ENCODE measurements at regions not wholly inside any gene's neighbourhood (a gene's known extent, or its start where the extent isn't known, plus 50 kb on each side); places are given as distances from the start of the nearest gene placed in this dataset.

DNA sequence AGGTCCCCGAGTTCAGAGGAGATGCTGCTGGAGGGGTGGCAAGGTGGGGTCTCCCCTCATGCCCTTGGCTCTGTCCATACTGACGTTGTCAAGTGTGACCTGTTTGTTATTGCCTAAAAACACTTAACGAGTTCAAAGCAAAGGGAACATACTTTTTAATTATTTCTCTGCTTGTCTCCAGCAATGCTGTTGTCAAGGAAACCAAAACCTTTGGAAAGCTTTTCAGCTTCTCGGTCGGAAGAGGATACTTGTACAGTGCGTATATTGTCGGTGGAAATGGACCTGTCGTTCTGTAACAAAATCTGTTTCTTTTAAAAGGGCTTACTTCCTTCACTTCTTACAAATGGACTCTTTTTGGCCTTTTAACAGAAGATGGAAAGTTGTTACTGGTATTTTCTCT, 73.9 kb downstream of the SLC25A47 start:
- TF ChIP-seq, protein P1, sequence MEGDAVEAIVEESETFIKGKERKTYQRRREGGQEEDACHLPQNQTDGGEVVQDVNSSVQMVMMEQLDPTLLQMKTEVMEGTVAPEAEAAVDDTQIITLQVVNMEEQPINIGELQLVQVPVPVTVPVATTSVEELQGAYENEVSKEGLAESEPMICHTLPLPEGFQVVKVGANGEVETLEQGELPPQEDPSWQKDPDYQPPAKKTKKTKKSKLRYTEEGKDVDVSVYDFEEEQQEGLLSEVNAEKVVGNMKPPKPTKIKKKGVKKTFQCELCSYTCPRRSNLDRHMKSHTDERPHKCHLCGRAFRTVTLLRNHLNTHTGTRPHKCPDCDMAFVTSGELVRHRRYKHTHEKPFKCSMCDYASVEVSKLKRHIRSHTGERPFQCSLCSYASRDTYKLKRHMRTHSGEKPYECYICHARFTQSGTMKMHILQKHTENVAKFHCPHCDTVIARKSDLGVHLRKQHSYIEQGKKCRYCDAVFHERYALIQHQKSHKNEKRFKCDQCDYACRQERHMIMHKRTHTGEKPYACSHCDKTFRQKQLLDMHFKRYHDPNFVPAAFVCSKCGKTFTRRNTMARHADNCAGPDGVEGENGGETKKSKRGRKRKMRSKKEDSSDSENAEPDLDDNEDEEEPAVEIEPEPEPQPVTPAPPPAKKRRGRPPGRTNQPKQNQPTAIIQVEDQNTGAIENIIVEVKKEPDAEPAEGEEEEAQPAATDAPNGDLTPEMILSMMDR (IDR thresholded peaks at IDR 0.05): no peak
- TF ChIP-seq EP300 (IDR thresholded peaks at IDR 0.05): no peak

Measured in tibial nerve (tissue), 4 donors.